GM19035 (cell line): ENCODE measurements at regions not wholly inside any gene's neighbourhood (a gene's known extent, or its start where the extent isn't known, plus 50 kb on each side); places are given as distances from the start of the nearest gene placed in this dataset.
"Not testable (repeated sequence)": the region's sequence is repeated elsewhere in the genome, so short reads cannot be mapped to it uniquely, and the experiment has no call there.

Experiments used
- ATAC-seq: cut with Tn5 transposase; IDR thresholded peaks from one replicate; pipeline ENCODE4 v1.9.1; 2021; ENCODE audit not compliant: unreplicated experiment

GRCh38 chr5:121086671-121087070 lies 622.6 kb downstream of the PRR16 start:
- ATAC-seq: no peak

DNA sequence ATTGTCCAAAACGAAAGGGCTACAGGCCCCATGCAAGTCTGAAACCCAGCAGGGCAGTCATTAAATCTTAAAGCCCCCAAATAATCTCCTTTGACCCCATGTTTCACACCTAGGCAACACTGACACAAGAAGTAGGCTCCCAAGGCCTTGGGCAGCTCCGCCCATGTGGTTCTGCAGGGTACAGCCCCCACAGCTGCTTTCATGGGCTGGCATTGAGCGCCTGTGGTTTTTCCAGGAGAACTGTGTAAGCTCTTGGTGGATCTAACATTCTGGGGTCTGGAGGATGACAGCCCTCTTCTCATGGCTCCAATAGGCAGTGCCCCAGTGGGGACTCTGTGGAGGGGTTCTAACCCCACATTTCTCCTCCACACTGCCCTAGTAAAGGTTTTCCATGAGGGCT lies 623.5 kb downstream of the PRR16 start:
- ATAC-seq: no peak

- no peak for ATAC-seq
Measured at GRCh38 chr5:121088341-121088740, 624.2 kb downstream of the PRR16 start.

DNA sequence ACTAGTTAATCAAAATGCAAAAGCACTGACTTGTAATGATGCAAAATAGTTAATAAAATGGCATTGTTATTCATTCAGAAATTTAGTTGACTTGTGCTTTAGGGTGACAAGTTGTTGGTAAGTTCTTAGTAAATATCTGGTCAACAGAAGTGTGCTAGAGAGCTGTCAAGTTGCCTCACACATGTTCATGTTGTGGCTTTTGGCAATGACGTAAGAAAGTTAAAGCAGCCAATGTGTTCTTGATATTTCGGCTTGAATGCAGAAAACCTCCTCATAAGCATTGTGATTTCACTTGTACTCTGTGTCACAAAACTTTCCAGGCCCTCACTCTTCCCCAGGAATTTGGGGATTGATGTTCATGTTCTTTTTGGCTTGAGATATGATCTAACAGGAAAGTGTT lies 626.7 kb downstream of the PRR16 start:
- no peak for ATAC-seq

GRCh38 chr5:121100931-121101330 lies 636.8 kb downstream of the PRR16 start:
- ATAC-seq: no peak

GRCh38 chr5:121105921-121106320 lies 641.8 kb downstream of the PRR16 start:
- ATAC-seq: no peak

- not testable (repeated sequence) for ATAC-seq
Measured at GRCh38 chr5:121106721-121107690, 642.9 kb downstream of the PRR16 start.

- ATAC-seq: no peak
Measured at GRCh38 chr5:121108725-121109124, 644.6 kb downstream of the PRR16 start.

GRCh38 chr5:121109817-121110216 lies 645.7 kb downstream of the PRR16 start:
- ATAC-seq: no peak

GRCh38 chr5:121121786-121122185 lies 657.7 kb downstream of the PRR16 start:
- no peak for ATAC-seq

- ATAC-seq: no peak
Measured at GRCh38 chr5:121138495-121138907, 674.4 kb downstream of the PRR16 start.

DNA sequence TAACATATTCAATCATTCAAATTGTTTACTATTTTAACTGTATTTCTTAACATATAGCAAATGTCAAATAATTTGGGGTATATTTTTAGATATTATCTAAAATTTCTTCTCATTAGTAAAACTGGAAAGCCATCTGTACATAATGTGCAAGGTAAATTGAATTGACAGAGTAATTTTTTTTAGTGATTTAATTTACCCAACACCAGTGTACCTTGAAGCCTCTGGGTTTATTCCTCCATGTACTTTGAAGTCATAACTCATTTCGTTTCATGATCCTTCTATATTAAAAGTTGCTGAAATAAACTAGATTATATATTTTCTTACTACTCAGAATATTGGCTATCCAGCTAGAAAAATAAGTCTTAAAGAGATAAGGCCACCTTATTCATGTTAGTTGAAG lies 674.9 kb downstream of the PRR16 start:
- ATAC-seq: no peak

- ATAC-seq: no peak
Measured at GRCh38 chr5:121144764-121145163, 680.7 kb downstream of the PRR16 start.

- ATAC-seq: no peak
Measured at GRCh38 chr5:121151534-121151933, 687.4 kb downstream of the PRR16 start.

- no peak for ATAC-seq
Measured at GRCh38 chr5:121152411-121152810, 688.3 kb downstream of the PRR16 start.

DNA sequence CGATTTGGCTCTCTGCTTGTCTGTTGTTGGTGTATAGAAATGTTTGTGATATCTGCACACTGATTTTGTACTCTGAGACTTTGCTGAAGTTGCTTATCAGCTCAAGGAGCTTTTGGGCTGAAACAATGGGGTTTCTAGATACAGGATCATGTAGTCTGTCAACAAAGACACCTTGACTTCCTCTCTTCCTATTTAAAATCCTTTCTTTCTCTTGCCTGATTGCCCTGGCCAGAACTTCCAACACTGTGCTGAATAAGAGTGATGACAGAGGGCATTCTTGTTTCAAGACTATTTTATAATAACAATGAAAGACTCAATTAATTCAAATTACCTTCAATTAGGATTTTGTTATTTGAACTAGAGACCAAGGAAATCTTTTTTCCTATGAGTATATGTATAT lies 692.5 kb downstream of the PRR16 start:
- no peak for ATAC-seq

DNA sequence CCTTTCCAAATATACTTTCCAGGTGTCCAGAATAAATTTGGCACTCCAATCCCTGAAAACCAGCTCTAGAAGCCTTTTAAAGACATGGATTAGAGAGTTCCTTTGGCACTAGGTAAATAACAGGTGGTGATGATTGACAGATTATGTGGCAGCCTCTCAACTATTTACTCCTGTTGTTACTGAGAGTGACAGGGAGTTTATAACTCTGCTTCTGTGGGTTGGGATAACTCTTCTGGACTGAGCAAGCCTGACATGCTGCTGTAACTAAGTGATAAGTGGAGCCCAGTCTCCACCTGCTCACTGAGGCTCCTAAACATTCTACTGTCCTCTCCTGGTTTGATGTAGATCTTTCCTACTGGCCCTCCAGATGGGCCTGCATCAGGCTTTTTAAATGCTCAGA lies 693.2 kb upstream of the FTMT start:
- ATAC-seq: no peak

DNA sequence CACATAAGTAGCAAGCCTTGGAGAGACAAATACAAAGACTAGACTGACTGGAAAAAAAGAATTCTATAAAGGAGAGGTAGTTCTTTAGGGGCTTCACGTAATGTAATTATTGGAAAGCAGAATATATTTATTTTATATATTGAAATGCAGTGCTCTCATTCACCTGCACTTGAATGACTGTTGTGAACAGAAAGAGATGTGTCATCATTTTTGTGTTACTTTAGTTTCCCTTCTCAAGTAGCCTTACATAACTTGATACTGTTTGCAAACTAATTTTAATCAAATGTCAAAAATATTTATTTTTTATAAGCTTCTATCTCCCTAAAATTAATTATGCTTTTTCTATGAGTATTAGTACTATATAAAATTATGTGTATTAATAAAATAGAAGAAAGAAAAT lies 691.1 kb upstream of the FTMT start:
- ATAC-seq: no peak

DNA sequence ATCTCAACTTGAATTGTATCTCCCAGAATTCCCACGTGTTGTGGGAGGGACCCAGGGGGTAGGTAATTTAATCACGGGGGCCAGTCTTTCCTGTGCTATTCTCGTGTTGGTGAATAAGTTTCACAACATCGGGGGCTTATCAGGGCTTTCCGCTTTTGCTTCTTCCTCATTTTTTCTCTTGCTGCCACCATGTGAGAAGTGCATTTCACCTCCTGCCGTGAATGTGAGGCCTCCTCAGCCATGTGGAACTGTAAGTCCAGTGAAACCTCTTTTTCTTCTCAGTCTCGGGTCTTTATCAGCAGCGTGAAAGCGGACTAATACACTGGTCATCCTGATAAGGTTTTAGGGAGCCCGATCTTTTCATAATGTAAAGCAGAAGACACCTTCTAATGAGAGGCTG lies 687.0 kb upstream of the FTMT start:
- ATAC-seq: no peak

DNA sequence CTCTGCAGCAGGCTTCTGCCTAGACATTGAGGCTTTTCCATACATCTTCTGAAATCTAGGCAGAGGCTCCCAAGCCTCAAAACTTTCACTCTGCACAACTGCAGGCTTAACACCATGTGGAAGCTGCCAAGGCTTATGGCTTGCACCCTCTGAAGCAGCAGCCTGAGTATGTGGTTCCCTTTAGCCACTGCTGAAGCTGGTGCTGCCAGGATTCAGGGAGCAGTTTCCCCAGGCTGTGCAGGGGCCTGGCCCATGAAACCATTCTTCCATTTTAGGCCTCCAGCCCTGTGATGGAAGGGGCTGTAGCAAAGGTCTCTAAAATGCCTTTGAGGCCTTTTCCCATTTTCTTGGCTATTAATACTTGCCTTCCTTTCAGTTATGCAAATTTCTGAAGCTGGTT lies 680.3 kb upstream of the FTMT start:
- ATAC-seq: no peak

DNA sequence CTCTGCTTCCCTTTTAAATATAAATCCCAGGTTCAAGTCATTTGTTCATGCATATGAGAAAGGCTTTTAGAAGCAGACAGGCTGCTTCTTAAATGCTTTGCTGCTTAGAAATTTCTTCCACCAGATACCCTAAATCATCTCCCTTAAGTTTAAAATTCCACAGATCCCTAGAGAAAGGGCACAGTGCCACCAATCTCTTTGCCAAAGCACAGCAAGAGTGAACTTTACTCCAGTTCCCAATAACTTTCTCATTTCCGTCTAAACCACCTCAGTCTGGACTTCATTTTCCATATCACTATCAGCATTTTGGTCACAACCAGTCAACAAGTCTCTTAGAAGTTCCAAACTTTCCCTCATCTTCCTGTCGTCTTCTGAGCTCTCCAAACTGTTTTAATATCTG lies 679.8 kb upstream of the FTMT start:
- ATAC-seq: no peak

DNA sequence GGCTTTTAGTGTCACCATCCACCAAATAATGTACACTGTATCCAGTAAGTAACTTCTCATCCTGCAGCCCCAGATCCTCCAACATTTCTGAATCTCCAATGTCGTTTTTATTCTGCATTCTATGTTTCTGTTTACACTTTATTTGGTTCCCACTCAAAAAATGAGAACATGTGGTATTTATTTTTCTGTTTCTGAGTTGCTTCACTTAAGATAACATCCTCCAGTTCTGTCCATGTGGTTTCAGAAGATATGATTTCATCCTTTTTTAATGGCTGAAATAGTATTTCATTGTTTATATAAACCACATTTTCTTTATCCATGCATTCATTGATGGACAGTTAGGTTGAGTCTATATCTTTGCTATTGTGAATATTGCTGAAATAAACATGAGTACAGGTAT lies 677.3 kb upstream of the FTMT start:
- ATAC-seq: no peak

DNA sequence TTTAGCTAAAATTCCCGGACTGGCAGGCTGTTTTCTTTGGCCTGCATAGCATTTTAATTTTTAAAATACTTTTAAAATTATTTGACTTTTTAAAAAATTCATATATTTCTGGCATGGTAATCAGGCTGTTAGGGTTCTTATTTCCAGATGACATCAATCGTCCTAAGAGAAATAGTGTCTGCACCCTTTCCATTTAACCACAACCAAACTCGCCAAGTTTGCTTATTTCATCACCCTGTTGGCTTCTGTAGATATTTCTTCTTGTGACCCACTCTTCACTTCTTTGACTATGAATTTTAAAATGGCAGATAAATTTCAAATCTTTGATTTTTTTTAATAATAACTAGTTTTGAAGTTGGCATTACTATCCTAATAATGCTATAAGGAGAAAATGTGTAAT lies 675.7 kb upstream of the FTMT start:
- no peak for ATAC-seq
